Tibial nerve (tissue), 4 donors: ENCODE measurements at regions not wholly inside any gene's neighbourhood (a gene's known extent, or its start where the extent isn't known, plus 50 kb on each side); places are given as distances from the start of the nearest gene placed in this dataset.

Source experiments
- DNase-seq, 2 donors: peaks; one replicate each; pipeline ENCODE4 v3.0.0-alpha.2; 2019; ENCODE audit warnings: low spot score in 2 of 2
- H3K27ac ChIP-seq, 4 donors: fragments of 200-600 bp; sonication (generic) in 3 of 4; one replicate each; pipeline ENCODE4 v1.5.1; 2017 to 2019; ENCODE audit warnings: mild to moderate bottlenecking in 1 of 4
- H3K27me3 ChIP-seq, 2 donors: fragments of 200-600 bp; sonication (generic) in 1 of 2; one replicate each; pipeline versions ENCODE4 v1.5.1 to v1.6.0; 2017 to 2019
- H3K36me3 ChIP-seq, 3 donors: fragments of 200-600 bp; sonication (generic); one replicate each; pipeline ENCODE4 v1.5.1; 2018 to 2019
- H3K4me1 ChIP-seq, 4 donors: fragments of 200-600 bp; sonication (generic) in 3 of 4; one replicate each; pipeline ENCODE4 v1.5.1; 2017 to 2019
- H3K4me3 ChIP-seq, 4 donors: fragments of 200-600 bp; sonication (generic) in 3 of 4; one replicate each; pipeline ENCODE4 v1.5.1; 2017 to 2019; ENCODE audit warnings: mild to moderate bottlenecking in 1 of 4, moderate library complexity in 1 of 4
- H3K9me3 ChIP-seq, 4 donors: fragments of 200-600 bp; sonication (generic) in 3 of 4; one replicate each; pipeline ENCODE4 v1.5.1; 2017 to 2019
- CTCF ChIP-seq, 5 experiments: fragments of 200-600 bp in 3 of 5; fragments of 450-650 bp in 2 of 5; sonication (generic) in 3 of 5; IDR thresholded peaks; one replicate each; pipeline ENCODE4 v1.5.1; 2016 to 2019; ENCODE audit warnings: antibody characterized with exemption in 5 of 5, mild to moderate bottlenecking in 3 of 5, moderate library complexity in 2 of 5
- EP300 ChIP-seq, 2 donors: sonication (generic); formaldehyde crosslinking; IDR thresholded peaks; one replicate each; pipeline ENCODE4 v1.6.1; 2017; ENCODE audit warnings: antibody characterized with exemption in 2 of 2, mild to moderate bottlenecking in 1 of 2
- POLR2A ChIP-seq, 2 donors: fragments of 450-650 bp; IDR thresholded peaks; one replicate each; pipeline ENCODE4 v1.6.1; 2017; ENCODE audit warnings: antibody characterized with exemption in 2 of 2, mild to moderate bottlenecking in 2 of 2, moderate library complexity in 2 of 2
- WGBS, 2 donors: methylation state at CpG; one replicate each; pipeline ENCODE4 v1.1.5; 2018; 5-methylcytosine and 5-hydroxymethylcytosine counted together

GRCh38 chr13:105821337-105821736, 714.1 kb downstream of the EFNB2 start:
- peak in 1 of 2 donors; percentile 27 for DNase-seq
- Histone ChIP-seq H3K27me3 (no peaks in the 10 kb centered on the region), H3K36me3 (no peaks in the 10 kb centered on the region), H3K4me3 (no peak overlapping the region), H3K4me1 (no peaks in the 10 kb centered on the region), H3K9me3 (no peaks in the 10 kb centered on the region), H3K27ac (no peak overlapping the region)
- TF ChIP-seq EP300 (IDR thresholded peaks at IDR 0.05) (no peak), POLR2A (IDR thresholded peaks at IDR 0.05) (no peak), CTCF (IDR thresholded peaks at IDR 0.05) (no peak)
- WGBS, 2 donors, result 35 to 54% methylated on average over 2 of the region's 2 CpGs

- Histone ChIP-seq H3K4me3 (no peak overlapping the region), H3K36me3 (no peaks in the 10 kb centered on the region), H3K27me3 (no peaks in the 10 kb centered on the region), H3K9me3 (no peaks in the 10 kb centered on the region), H3K27ac (no peak overlapping the region), H3K4me1 (no peaks in the 10 kb centered on the region)
- no peak for DNase-seq
- TF ChIP-seq EP300 (IDR thresholded peaks at IDR 0.05) (no peak), CTCF (IDR thresholded peaks at IDR 0.05) (no peak), POLR2A (IDR thresholded peaks at IDR 0.05) (no peak)
- 64 to 82% methylated on average over 3 of the region's 3 CpGs for WGBS, 2 donors
Observed at GRCh38 chr13:105820415-105820814, 715.0 kb downstream of the EFNB2 start.

- H3K4me1 ChIP-seq, result no peaks in the 10 kb centered on the region
- no peak for TF ChIP-seq CTCF (IDR thresholded peaks at IDR 0.05)
- TF ChIP-seq POLR2A (IDR thresholded peaks at IDR 0.05), result no peak
- no peak for TF ChIP-seq EP300 (IDR thresholded peaks at IDR 0.05)
- 83 to 88% methylated on average over 4 of the region's 4 CpGs for WGBS, 2 donors
- H3K9me3 ChIP-seq, result no peaks in the 10 kb centered on the region
- no peaks in the 10 kb centered on the region for H3K27me3 ChIP-seq
- H3K36me3 ChIP-seq, result no peaks in the 10 kb centered on the region
- DNase-seq, result no peak
- H3K4me3 ChIP-seq, result no peak overlapping the region
- H3K27ac ChIP-seq, result no peak overlapping the region
Observed at GRCh38 chr13:105817498-105817897, 718.0 kb downstream of the EFNB2 start.

GRCh38 chr13:105816994-105817393, 718.5 kb downstream of the EFNB2 start:
- H3K4me1 ChIP-seq, result no peaks in the 10 kb centered on the region
- H3K27ac ChIP-seq, result no peak overlapping the region
- H3K4me3 ChIP-seq, result no peak overlapping the region
- no peak for DNase-seq
- 74 to 86% methylated on average over 4 of the region's 4 CpGs for WGBS, 2 donors
- no peaks in the 10 kb centered on the region for H3K36me3 ChIP-seq
- no peaks in the 10 kb centered on the region for H3K9me3 ChIP-seq
- H3K27me3 ChIP-seq, result no peaks in the 10 kb centered on the region
- TF ChIP-seq POLR2A (IDR thresholded peaks at IDR 0.05) (no peak), EP300 (IDR thresholded peaks at IDR 0.05) (no peak), CTCF (IDR thresholded peaks at IDR 0.05) (no peak)

- Histone ChIP-seq H3K9me3 (no peaks in the 10 kb centered on the region), H3K27me3 (no peaks in the 10 kb centered on the region), H3K36me3 (no peaks in the 10 kb centered on the region), H3K27ac (no peak overlapping the region), H3K4me3 (no peak overlapping the region), H3K4me1 (no peaks in the 10 kb centered on the region)
- no peak for DNase-seq
- 61 to 72% methylated on average over 4 of the region's 4 CpGs for WGBS, 2 donors
- no peak for TF ChIP-seq EP300 (IDR thresholded peaks at IDR 0.05)
- TF ChIP-seq CTCF (IDR thresholded peaks at IDR 0.05), result no peak
- TF ChIP-seq POLR2A (IDR thresholded peaks at IDR 0.05), result no peak
Observed at GRCh38 chr13:105814902-105815250, 720.6 kb downstream of the EFNB2 start.
